A673 (cell line): ENCODE measurements at regions not wholly inside any gene's neighbourhood (a gene's known extent, or its start where the extent isn't known, plus 50 kb on each side); places are given as distances from the start of the nearest gene placed in this dataset.

Experiments used
- BruUV-seq: library from RNA; stranded (reverse); fragments of 400-500 nt; replicated peaks from 2 replicates; lab custom pipeline; 2021; lab: Mats Ljungman, UMichigan
- CTCF ChIA-PET: fragments of 300-600 bp; sonication (Branson Sonifier 250); formaldehyde crosslinking; loops from one replicate; lab custom pipeline; 2022; ENCODE audit warnings: antibody characterized with exemption; lab: Charles Lee
- POLR2A ChIA-PET: fragments of 300-600 bp; sonication (Branson Sonifier 250); formaldehyde crosslinking; loops from one replicate; lab custom pipeline; 2022; ENCODE audit warnings: antibody characterized with exemption; ENCODE audit not compliant: low non-redundant PET; lab: Charles Lee
- DNase-seq: peaks from one replicate; pipeline ENCODE4 v3.0.0-alpha.2; 2015; ENCODE audit warnings: low spot score
- H3K27ac ChIP-seq: fragments of 200-600 bp; sonication (generic); 2 replicates; pipeline ENCODE4 v1.5.1; 2016; ENCODE audit warnings: mixed run types, low read depth, mild to moderate bottlenecking, mixed read lengths, antibody characterized with exemption, low read length; ENCODE audit not compliant: poor library complexity, severe bottlenecking
- H3K27me3 ChIP-seq: fragments of 200-600 bp; sonication (generic); replicated peaks from 2 replicates; pipeline ENCODE4 v1.6.1; 2017; ENCODE audit warnings: mixed run types, low read depth, mild to moderate bottlenecking, mixed read lengths, antibody characterized with exemption, low read length; ENCODE audit not compliant: insufficient read depth, poor library complexity
- H3K36me3 ChIP-seq: fragments of 200-600 bp; sonication (generic); 2 replicates; pipeline ENCODE4 v1.6.1; 2016; ENCODE audit warnings: mixed run types, mild to moderate bottlenecking, mixed read lengths, antibody characterized with exemption, low read length; ENCODE audit not compliant: insufficient read depth, poor library complexity, severe bottlenecking
- H3K4me1 ChIP-seq: fragments of 200-600 bp; sonication (generic); 2 replicates; pipeline ENCODE4 v1.6.1; 2017; ENCODE audit warnings: mixed run types, mild to moderate bottlenecking, mixed read lengths, antibody characterized with exemption, low read length; ENCODE audit not compliant: insufficient read depth, poor library complexity, severe bottlenecking
- H3K4me3 ChIP-seq: fragments of 200-600 bp; sonication (generic); 2 replicates; pipeline ENCODE4 v1.5.1; 2016; ENCODE audit warnings: low read depth, mixed run types, mild to moderate bottlenecking, mixed read lengths, low read length; ENCODE audit not compliant: poor library complexity, severe bottlenecking
- H3K9me3 ChIP-seq: fragments of 200-600 bp; sonication (generic); 2 replicates; pipeline ENCODE4 v1.6.1; 2016; ENCODE audit warnings: mixed run types, low read depth, mild to moderate bottlenecking, mixed read lengths, antibody characterized with exemption, low read length; ENCODE audit not compliant: poor library complexity, severe bottlenecking
- EZH2 ChIP-seq: fragments of 200-600 bp; sonication (generic); IDR thresholded peaks from 2 replicates; pipeline ENCODE4 v1.6.1; 2017; ENCODE audit warnings: borderline replicate concordance, low read depth, mild to moderate bottlenecking, mixed read lengths, antibody characterized with exemption, low read length; ENCODE audit not compliant: poor library complexity, severe bottlenecking
- intact Hi-C: fragments of 100-400 bp; cut with micrococcal nuclease; formaldehyde crosslinking; loops from one replicate; pipeline ENCODE4 v1.10.0; 2022; ENCODE audit not compliant: unreplicated experiment
- TF ChIP-seq, protein P1 (sequence below): fragments of 300-800, 200-600 bp; sonication (generic); conservative IDR thresholded peaks from 2 replicates; pipeline ENCODE4 v1.5.1; 2017; ENCODE audit warnings: low read depth, mild to moderate bottlenecking, antibody characterized with exemption, low read length, moderate library complexity, mixed read lengths

DNA sequence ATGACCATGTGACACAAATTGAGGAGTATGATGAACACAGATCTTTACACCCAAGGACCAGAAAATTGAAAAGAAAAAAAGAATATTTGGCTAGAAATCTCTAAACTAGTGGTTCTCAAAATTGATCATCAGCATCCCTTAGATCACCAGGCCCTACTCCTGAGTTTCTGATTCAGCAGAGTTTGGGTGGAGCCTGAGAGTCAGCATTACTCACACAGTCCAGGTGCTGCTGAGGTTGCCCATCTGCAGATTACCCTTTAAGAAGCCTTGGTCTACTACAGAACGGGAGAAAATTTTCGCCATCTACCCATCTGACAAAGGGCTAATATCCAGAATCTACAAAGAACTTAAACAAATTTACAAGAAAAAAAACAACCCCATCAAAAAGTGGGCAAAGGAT lies 182.8 kb downstream of the MOSPD2 start:
- Histone ChIP-seq H3K4me3 (no peak overlapping the region), H3K36me3 (no peaks in the 10 kb centered on the region), H3K27ac (no peak overlapping the region), H3K27me3 (no peaks in the 10 kb centered on the region), H3K4me1 (no peaks in the 10 kb centered on the region), H3K9me3 (no peaks in the 10 kb centered on the region)
- POLR2A ChIA-PET: no interaction called here
- TF ChIP-seq, protein P1, sequence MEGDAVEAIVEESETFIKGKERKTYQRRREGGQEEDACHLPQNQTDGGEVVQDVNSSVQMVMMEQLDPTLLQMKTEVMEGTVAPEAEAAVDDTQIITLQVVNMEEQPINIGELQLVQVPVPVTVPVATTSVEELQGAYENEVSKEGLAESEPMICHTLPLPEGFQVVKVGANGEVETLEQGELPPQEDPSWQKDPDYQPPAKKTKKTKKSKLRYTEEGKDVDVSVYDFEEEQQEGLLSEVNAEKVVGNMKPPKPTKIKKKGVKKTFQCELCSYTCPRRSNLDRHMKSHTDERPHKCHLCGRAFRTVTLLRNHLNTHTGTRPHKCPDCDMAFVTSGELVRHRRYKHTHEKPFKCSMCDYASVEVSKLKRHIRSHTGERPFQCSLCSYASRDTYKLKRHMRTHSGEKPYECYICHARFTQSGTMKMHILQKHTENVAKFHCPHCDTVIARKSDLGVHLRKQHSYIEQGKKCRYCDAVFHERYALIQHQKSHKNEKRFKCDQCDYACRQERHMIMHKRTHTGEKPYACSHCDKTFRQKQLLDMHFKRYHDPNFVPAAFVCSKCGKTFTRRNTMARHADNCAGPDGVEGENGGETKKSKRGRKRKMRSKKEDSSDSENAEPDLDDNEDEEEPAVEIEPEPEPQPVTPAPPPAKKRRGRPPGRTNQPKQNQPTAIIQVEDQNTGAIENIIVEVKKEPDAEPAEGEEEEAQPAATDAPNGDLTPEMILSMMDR: no peak
- no peak for TF ChIP-seq EZH2
- intact Hi-C loops: no loop called here
- DNase-seq: no peak
- BruUV-seq: no TSS peak
- CTCF ChIA-PET: no interaction called here

DNA sequence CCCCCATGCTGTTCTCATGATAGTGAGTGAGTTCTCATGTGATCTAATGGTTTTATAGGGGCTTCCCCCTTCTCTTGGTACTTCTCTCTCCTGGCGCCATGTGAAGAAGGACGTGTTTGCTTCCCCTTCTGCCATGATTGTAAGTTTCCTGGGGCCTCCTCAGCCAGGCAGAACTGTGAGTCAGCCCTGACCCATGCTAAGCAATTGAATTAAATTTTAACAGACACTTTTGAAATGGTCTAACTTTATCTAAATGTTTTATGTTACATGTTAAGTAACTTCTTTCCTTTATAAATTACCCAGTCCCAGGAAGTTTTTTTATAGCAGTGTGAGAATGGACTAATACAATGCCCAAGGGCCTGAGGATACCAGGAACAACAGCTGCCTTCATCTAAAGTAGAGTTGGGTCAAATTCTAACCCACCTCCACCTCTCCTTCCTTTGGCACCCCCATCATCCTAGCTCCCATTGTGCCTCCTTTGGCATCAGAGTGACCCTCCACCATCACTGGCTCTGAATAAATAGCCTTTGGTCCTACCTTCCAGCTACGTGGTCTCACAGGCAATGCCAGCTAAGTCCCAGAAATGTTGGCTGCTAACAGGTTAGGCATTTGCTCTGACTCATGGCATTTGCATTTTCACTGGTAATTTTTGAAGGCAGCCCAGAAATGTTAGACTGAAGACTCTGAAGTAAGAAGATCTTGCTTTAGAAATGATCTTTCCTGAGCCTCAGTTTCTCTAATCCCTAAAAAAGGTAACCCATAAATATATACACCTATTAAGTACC lies 182.1 kb downstream of the MOSPD2 start:
- Histone ChIP-seq H3K27ac (no peak overlapping the region), H3K36me3 (no peaks in the 10 kb centered on the region), H3K9me3 (no peaks in the 10 kb centered on the region), H3K4me1 (no peaks in the 10 kb centered on the region), H3K27me3 (no peaks in the 10 kb centered on the region), H3K4me3 (no peak overlapping the region)
- TF ChIP-seq EZH2: no peak
- TF ChIP-seq, protein P1: no peak
- ChIA-PET CTCF (no interaction called here), POLR2A (no interaction called here)
- intact Hi-C loops: no loop called here
- no peak for DNase-seq
- BruUV-seq: no TSS peak

DNA sequence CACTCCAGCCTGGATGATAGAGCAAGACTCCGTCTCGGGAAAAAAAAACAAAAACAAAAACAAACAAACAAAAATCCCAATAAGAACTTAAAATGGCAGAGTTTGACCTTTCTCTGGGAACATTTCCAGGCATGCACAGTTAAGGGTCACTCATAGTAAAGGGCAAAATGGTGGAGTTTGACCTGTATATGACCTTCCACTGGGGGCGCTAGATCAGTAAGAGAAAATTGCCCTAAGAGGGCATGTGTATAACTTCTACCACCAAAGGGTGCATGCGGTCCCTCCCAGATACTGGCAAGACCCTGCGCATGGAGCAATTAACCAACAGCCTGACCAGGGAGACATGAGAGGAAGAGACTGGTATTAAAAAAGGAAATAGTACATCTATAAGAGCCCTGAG lies 177.2 kb downstream of the MOSPD2 start:
- intact Hi-C loops: no loop called here
- BruUV-seq: no TSS peak
- CTCF ChIA-PET: no interaction called here

More for the DNA sequence above, 177.2 kb downstream of the MOSPD2 start:
- DNase-seq: no peak
- H3K4me3 ChIP-seq: no peak overlapping the region
- H3K27me3 ChIP-seq: no peaks in the 10 kb centered on the region
- TF ChIP-seq EZH2: no peak
- TF ChIP-seq, protein P1: 0 out of 2 replicates have a peak, but pooled peaks have one; percentile 15
- POLR2A ChIA-PET: no interaction called here
- no peaks in the 10 kb centered on the region for H3K9me3 ChIP-seq
- no peaks in the 10 kb centered on the region for H3K4me1 ChIP-seq
- H3K36me3 ChIP-seq: no peaks in the 10 kb centered on the region
- H3K27ac ChIP-seq: no peak overlapping the region
